GM21717 (cell line): ENCODE measurements at regions not wholly inside any gene's neighbourhood (a gene's known extent, or its start where the extent isn't known, plus 50 kb on each side); places are given as distances from the start of the nearest gene placed in this dataset.

ENCODE experiments used
- ATAC-seq: cut with Tn5 transposase; IDR thresholded peaks from one replicate; pipeline ENCODE4 v1.9.1; 2021; ENCODE audit warnings: mild to moderate bottlenecking, moderate library complexity; ENCODE audit not compliant: unreplicated experiment

DNA sequence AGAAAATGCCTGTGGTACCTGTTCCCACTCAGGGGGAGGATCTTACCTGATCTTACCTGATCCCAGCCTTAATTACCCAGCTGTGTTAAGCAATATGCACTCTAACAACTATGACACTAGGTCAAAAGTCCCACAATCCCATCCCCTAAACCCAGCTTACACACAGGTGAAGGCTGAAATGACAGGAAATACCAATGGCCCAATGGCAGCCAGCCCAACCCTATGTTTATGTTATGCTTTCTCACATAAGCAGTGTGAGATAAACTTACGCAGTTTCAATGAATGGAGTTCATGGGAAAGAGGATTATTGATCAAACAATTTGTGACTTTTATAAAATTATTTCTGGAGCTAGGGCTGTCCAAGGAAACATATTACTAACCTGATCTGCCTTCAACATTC lies 91.9 kb downstream of the GPAM start:
- ATAC-seq, result no peak

DNA sequence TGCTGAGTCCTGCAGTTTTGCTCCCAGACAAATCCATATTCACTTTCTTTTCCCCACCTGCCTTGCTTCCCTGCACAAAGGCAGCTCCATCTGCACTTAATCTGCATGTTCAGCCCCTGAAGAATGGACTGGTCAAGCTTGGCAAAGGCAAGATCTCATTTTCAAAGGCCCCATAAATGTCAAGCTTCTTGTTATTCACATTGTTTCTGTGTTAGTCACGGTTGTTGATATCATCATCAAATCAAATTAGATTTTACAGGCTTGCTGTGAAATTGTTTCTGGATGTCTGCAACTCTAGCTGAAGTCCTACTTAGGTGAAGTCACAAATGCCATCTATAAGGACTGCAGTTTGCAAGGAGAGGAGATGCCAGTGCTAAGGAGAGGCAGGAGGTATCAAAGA lies 91.0 kb downstream of the GPAM start:
- no peak for ATAC-seq

DNA sequence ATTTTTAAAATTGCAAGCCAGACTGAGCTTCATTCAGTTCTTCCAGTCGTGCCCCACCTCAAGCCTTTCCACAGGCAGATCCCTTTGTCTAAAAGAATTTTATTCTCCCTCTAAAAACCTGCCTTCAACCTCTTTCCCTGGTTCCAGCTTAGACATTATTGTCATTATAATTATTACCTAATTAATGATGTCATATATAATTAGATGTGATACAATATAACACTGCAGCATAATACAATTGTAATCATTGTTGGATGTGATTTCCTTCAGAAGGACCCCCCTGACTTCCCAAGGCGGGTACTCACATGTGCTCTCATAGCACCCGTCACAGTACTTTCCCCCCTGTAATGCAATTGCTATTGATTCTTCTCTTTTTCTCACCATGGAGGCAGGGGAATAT lies 88.6 kb downstream of the GPAM start:
- ATAC-seq, result no peak

DNA sequence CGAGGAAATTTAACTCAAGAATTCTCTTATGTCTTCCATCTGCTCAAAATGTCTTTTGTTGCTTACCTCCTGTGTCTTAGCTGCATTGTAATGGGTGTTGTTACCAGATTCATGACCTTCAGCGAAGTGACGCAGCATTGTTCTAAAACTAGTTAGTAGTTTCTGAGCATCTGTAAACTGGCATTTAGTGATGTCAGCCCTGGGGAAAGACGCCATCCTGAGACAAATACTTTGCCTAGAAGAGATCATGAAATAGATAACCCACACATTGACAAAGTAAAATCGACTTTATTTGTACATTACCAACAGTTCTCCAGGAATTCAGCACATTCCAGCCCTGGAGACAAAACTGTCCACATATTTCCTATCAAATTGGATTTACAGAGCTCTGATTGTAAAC lies 87.8 kb downstream of the GPAM start:
- ATAC-seq, result no peak

DNA sequence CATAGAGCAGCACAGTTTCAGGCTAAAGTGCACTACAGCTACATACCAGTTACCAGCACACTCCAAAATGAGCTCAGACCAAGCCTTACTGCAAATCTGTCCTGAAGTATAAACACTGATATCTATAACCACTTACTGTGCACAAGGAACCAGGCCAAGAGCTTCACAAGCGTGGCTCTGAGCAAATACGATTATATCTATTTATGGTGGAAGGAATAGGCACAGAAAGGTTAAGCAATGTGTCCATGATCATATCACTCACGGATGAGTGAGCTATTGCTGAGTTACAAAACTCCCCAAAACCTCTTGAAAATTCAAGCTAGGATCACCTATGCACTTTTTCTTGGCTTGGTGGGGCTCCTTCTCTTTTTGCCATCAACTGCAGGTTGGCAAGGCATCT lies 84.9 kb downstream of the GPAM start:
- no peak for ATAC-seq
